ENCODE measurements at regions not wholly inside any gene's neighbourhood (a gene's known extent, or its start where the extent isn't known, plus 50 kb on each side); places are given as distances from the start of the nearest gene placed in this dataset.

DNA sequence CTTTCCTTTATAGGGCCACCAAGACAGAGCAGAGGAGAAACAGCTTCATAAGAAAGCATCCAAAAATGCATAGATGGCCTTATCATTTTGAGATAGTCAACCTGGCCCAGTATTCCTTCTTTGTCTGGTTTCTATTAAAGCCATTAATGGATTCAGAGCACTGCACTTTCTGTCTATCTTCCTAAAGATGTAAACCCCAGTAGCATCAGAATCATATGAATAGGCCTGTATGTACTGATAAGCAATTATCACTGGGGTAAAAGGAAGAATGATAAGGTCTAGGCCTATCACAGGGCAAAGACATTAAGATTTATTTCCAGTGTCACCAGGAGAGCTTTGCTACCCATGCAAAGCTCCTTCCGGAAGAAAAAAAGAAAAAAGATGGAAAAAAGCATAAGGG, 432.5 kb upstream of the C9orf72 start:
- DNase-seq (ENCODE audit: low read depth) = no peak

DNA sequence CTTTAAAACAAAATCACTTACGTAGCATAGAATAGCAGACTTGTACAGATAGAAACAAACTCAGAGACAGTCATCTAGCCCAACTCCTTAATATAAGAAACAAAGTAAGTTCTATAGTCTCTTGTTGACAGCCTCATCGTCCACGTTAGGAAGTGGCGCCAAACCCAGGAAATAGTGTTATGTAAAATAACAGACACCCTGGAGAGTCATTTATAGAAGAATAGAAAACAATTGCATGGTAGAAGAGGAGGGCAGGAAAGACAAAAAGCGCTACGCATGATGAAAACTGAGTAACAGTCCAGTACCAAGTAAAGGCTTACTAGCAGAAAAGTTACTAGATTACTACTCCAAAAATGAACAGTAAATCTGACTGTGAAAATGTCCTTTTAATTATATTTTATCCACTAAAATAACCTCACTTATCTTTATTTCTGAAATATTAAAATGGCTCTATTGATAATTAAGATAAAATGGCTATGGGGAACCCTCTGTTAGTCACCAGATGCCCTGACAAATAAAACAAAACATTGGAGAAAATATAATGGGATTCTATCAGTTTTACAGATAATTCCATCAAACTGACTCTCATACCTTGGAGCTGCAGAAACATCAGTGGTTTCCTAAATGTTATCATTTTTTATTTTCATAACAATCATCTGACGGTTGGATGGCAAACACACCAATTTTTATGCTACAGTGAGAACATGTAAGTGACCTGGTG, 434.0 kb upstream of the C9orf72 start:
- no peak for DNase-seq (ENCODE audit: low read depth)

DNA sequence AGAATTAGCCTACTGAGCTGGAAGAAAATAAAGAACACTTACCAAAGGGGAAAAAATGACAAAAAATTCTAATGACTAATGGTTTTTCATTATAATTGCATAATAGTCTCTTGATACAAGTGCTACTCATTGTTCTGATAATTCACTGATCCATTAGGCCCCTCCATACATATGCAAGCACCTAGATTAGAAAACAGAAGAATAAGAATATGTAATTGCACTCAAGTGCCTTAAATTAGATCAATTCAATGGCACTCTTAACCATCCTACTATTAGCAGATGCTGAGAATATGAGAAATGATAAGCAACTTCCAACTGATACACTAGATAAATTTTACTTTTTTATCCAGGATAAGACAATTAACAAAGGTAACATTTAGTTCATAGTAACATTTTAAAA, 440.9 kb upstream of the C9orf72 start:
- no peak for DNase-seq (ENCODE audit: low read depth)

DNA sequence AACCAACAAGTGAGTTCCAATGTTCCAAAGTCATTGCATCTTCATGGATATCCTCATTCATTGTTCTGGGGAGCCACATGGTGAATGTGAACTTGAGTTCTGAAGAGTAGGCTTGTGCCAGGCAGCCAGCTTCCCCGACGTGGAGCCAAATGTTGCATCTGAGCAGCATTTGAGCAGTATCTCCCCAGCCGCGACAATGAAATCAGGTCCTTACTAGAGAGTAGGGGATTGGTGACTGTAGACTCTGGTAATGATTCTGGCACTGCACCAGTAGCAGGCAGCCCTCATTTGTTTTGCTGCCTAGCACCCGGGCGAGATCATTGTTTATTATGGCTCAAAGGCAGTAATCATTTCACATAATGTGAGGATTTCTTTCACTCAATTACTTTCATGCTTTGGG, 451.4 kb upstream of the C9orf72 start:
- no peak for DNase-seq (ENCODE audit: low read depth)

DNA sequence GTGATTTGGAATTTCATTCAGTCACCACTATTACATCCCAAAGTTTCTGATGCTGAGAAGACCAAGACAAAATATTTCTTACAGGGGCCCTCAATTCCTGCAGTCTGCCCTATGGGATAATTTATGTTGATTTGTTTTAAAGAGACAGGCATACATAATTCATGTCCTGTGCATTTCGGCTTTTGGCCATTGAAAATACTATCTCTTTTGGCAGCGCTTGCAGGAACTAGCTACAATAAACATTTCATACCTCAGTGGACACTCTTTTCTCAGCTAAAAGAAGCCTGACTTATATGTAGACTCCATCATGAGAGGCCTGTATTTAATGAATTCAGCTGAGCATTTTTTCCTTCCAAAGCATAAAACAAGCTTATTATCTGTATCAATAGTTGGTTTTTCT, 451.9 kb upstream of the C9orf72 start:
- no peak for DNase-seq (ENCODE audit: low read depth)

DNA sequence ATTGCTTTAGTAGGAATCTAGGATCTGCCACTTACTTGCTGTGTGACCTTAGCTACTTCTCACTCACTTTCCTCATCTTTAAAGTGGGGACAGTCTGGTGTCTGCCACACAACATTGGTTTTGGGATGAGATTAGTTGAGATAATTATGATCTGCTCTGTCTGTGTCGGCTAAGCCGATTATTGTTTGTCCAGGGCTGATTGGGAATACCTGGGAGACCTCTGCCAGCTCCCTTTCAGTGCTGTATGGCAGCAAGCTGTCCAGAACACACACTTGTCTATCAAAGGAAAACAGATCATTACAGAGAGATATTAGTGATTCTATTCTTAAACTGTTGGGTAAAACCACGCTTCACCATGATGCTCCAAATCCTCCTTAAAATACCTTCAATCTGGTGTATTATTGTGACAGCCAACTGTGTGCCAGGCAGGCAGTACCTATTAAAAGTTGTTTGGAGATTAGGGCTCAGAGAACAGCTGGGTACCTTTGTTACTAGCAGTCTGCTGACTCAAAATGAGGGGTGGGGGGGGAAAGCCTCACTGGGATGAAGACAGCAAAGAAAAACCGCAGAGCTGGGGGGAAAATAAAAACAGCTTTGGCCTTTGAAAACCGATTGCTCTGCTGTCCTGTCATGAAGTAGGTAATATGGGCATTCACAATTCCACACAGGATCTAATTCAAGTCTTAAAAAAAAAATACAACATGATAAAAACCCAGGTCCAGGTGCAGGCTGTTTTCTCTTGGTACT, 458.4 kb upstream of the C9orf72 start:
- DNase-seq (ENCODE audit: low read depth) = peak; percentile 18

DNA sequence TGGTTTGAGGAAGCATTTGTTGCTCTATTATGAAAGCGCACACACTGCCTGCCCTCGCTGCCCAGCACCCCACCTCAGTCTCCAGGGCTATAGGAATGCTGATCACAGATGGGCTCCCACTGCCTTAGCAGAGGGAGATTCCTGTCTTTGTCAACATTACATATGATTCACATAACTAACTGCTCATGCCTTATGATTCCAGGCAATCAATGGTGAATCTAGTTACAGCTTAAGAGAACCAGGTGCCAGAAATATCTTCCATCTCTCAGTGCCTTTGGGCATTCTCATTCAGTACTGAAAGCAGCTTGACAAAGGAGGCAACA, 458.9 kb upstream of the C9orf72 start:
- no peak for DNase-seq (ENCODE audit: low read depth)

DNA sequence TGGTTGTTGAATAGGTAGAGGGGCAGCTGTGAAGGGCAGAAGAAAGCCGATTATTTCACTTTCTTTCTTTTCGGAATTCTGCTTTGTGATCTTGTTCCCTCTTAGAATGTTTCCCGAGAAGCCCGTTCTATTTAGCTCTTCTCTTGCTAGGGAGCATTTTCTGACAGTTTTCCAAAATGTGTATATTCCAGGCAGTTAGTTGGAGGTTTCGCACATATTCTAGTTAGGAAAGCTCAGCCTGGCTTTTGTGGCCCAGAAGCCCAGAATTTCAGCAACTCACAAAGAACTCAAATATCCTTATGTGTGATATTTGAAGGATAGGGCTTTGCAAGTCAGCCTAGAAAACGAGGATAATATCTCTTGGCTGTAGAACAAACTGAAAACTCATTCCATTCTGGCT, 461.0 kb upstream of the C9orf72 start:
- DNase-seq (ENCODE audit: low read depth) = no peak

DNA sequence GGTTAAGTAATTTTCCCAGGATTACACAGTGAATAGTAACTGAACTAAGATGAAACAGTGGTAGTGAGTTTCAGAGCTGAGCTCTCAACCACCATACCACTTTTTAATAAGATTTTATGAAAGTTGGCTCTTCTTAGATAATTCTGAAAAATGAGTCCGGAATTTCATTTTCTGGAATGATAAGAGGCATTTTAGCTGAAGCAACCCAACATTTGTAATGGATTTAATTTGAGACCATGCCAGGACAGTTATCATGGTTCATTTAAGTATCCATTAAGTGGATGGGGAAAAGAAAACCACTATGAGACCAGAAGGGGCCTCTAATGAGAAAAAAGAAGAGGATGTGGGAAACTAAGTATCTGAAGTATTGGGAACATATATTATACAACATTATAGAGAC, 464.7 kb upstream of the C9orf72 start:
- DNase-seq (ENCODE audit: low read depth) = no peak

DNA sequence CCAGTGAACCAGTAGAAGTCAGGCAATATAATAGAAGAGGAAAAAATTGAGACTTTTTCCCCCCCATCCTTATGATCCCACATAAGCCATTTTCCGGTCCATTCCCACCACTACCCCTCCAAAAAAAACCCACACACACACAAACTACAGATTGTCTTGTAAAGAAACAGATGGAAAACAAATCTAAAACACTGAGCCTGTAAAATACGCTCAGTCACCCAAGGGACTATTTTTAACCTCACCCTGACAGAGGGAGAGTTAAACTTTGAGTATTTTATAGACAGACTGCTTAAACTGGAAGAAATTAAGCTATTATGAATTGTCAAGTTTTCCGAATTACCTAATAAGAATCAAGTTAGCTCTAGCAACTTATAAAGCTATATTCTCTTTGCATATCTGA, 471.8 kb upstream of the C9orf72 start:
- DNase-seq (ENCODE audit: low read depth) = no peak

DNA sequence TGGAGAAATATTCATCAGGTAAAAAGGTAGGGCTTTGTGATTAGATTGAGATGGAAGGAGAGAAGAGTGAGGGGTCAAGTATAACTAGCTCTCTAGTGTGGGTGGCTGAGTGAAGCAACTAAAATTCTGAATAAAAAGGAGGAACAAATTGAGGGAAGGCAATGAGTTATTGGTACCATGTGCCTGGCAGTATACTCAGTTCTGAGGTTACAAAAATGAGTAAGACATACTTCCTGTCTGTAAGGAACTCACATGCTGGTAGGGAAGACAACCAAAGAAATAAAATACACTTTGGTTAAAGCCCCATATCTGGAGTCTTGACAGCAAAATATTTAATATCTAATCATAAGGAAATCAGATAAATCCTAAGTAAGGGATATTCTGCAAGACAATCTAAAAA, 476.8 kb upstream of the C9orf72 start:
- peak; percentile 22 for DNase-seq (ENCODE audit: low read depth)

DNA sequence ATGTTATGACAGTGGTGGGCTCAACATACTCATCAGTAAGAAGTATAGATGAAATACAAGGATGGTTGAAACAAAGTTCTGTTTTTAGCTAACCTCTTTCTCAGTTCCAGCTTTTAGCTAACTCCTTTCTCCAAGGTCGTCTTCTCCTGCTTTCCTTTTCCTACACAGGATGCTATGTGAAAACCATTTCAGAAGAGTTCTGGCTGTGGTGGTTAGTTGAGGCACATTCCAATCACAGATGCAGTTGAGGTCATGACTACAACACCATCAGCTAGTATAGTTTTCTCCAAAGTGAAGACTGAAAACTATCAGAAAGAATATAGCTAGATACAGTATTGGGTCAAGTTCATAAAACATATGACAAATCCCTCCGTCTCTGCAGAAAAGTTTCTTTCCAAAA, 477.7 kb upstream of the C9orf72 start:
- peak; percentile 15 for DNase-seq (ENCODE audit: low read depth)

DNA sequence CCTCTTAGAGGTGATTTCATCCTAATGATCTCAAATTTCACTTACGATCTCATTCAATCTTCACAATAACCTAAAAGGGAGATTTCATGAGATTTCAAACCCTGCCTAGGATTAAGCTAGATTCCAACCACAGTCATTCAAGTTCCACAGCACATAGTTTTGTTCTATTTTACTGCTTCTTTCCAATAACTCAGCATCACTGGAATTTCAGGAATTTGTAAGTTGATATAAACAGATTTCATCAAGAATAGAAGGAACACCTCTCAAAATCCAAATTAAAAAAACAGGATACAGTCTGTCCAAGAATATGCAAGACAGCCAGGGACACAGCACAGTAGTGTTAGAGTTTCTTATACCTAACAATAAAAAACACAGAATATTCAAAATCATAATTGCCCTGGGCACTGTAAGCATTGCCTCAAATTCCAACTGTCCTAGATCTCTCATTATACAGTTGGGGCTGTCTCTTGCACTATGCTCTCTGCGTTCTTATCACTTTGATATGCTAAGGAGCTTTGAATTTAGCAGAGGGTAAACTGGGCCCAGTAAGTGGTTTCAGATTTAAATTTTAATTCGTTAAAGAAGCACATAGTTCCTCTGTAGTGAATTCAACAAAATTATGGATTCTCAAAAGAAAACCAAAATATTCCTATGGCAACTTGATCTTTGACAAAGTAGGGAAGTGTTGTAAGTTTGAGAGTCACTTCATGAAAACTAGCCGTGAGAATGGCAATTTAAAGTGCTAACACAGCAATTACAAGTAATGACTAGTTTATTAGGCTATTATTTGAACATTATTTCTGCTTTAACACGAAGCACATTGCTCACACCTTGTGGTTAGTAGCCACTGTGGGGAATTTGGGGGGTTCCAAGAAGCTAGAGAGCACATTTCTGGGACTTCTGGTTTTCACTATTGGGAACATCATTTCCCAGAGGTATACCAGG, 478.6 kb upstream of the C9orf72 start:
- peak; percentile 47 for DNase-seq (ENCODE audit: low read depth)

DNA sequence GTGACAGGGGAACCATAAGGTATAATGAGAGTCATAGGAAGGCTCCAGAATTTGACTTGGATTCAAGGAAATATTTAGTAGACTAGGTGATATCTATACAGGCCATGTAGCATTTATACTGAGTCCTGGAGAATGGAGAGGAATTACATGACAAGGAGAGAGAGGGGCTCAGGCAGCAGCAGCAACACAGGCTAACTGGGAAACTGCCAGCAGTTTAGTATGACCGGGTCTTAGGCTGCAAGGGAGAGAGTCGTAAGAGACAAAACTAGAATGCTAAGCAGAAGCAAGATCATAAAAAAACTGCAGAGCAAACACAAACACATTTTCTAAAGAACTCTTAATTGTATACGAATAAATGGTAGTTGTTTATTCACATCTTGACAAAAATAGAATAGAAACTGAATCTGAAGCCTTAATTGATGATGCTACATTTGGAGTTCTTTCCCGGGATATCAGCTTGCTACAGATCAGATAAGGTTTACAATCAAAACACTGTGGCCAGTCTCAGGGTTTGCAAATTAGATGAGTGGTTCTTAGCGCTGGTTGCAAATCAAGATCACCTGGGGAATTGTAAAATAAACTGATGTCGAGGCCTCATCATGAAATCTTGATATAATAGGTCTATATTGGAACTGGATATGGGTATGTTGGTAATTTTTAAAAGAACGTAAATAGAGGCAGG, 480.0 kb upstream of the C9orf72 start:
- DNase-seq (ENCODE audit: low read depth) = no peak

DNA sequence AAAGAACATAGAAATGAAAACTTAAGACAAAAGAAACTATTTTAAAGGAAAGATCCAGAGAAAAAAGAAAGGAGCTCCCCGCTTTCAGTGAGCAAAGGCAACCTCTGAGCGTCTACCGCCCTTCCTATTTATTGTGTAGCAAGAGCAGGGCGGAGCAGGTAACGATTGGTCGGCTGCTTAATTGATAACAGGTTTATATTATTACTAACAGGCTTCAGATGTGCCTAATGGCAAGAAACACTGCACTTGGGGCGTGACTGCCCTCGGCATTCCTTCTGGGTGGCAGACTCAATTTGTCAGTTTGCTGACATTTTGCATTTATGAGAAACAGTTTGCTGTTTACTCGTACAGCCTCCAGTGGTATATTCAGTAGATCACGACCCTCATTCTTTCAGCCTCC, 482.7 kb upstream of the C9orf72 start:
- no peak for DNase-seq (ENCODE audit: low read depth)

DNA sequence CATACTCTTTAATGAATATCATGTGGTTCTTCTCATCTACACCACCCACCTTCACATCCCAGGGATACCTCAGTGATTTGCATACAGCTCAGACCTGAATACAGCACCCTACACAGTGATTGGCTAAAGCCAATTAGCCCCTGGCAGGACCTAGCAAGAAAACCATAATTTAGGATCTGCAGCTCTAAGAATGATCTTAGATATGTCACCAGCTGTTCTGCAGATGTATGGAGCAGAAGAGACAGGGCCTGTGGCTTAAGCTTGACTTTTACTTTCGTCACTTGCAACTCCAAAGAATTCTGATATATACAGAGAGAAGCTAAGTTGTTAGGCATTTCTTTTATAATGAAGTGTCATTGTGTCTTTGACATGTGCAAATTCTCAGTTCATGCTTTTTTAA, 483.2 kb upstream of the C9orf72 start:
- no peak for DNase-seq (ENCODE audit: low read depth)

DNA sequence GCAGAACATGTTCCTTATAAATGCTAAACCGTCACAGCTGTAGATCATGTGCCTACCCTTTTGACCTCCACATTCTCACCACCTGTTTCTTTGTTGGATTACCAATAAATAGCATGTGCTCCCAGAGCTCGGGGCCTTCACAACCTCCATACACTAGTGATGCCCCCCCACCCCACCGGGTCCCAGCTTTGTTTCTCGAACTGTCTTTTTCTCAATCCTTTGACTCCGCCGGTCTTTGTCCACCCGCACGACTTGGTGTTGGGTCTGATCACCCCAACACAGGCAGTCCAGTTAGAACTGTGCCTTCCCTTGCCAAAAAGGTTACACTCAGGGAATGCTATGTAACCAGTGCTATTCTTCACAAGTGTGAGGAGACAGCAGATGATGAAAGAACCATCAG, 485.9 kb upstream of the C9orf72 start:
- DNase-seq (ENCODE audit: low read depth) = peak; percentile 15

DNA sequence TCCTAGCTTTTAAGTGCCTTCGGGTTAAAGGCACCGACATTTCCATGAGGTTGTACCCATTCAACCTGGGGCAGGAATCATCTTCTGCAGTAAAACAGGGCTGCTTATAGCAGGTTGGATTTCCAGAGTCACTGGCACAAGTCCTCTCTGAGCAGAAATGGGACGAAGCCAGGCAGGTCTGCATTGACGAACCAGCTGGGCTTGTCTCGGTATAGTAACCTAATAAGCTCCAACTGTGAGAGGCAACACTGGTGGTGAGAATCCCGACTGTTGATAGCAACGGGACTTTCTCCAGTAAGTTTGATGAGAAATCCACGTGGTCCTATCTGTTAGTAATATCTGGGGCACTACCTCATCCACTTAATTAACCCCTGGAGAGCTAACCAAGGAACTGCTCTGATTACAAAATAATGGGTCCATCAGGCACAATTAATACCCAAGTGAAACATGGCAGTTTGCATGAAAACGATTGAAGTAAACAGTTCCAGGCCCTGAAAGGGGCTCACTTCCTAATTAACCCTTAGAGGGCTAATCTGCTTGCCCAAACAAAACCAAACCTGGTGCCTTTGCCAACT, 491.0 kb upstream of the C9orf72 start:
- peak; percentile 9 for DNase-seq (ENCODE audit: low read depth)

DNA sequence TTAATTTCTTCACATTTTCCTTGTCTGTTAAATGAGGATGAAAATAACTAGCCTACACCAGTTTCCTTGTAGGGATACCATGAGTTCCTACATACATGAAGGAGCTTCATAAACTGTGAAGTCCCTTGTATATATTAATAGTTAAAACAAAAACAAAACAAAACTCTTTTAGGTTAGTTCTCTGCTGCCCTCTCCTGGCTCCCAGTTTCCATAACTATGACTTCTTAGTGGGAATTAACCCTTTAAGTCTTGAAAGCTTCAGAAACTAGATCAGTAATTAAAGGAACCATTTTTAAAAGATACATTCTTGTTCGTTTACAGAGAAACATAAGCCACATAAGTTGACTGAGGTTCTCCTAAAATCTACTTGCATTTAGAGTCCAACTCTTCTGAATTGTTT, 500.0 kb upstream of the C9orf72 start:
- peak; percentile 81 for DNase-seq (ENCODE audit: low read depth)

DNA sequence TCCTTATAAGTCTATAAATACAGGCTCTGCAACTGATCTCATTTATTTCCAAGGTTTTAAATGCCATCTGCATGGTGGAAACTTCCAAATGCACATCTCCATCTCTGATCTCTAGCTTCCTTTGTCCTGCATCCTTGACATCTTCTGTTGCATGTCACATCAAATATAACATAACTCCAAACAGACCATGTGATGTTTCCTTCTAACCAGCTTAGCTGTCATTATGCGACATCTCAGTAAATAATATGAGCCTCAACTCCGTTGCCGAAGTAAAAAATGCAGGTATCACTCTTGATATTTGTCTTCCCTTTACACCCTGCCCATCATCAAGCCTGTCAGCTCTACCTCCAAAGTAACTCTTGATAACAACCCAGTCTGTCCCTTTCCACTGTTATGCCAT, 506.4 kb upstream of the C9orf72 start:
- DNase-seq (ENCODE audit: low read depth) = no peak

DNA sequence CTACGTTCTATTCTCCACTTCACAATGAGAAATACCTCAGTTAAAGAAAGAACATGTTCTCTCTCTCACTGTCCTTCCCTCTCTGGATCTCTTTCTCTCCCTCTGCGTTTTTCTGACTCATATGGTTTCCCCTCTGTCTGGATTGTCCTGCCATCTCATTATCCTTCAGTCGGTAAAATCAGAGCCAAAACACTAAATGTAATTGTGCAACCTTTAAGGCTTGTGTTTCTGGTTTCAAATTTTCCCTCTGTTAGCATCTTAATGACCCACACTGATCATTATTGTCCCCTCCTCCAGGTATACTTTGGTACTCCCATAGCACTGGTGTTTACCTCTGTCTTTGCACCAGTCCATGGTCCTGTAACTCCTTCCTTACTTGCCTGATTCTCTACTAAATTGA, 509.4 kb upstream of the C9orf72 start:
- no peak for DNase-seq (ENCODE audit: low read depth)

Measured in myocyte (in vitro differentiated cells).